ENCODE measurements at regions not wholly inside any gene's neighbourhood (a gene's known extent, or its start where the extent isn't known, plus 50 kb on each side); places are given as distances from the start of the nearest gene placed in this dataset.

GRCh38 chr6:145544041-145544440, 191.3 kb downstream of the EPM2A start:
- TF ChIP-seq CTCF (IDR thresholded peaks at IDR 0.05; ENCODE audit: low read depth, low read length): no peak
- no peak for DNase-seq (ENCODE audit: extremely low read depth, low read depth)

GRCh38 chr6:145544514-145544913, 190.8 kb downstream of the EPM2A start:
- DNase-seq (ENCODE audit: extremely low read depth, low read depth): no peak
- TF ChIP-seq CTCF (IDR thresholded peaks at IDR 0.05; ENCODE audit: low read depth, low read length): no peak

- no peak for TF ChIP-seq CTCF (IDR thresholded peaks at IDR 0.05; ENCODE audit: low read depth, low read length)
- DNase-seq (ENCODE audit: extremely low read depth, low read depth): no peak
Observed at GRCh38 chr6:145546265-145546664, 189.1 kb downstream of the EPM2A start.

GRCh38 chr6:145547594-145548335, 187.6 kb downstream of the EPM2A start:
- DNase-seq (ENCODE audit: extremely low read depth, low read depth): no peak
- no peak for TF ChIP-seq CTCF (IDR thresholded peaks at IDR 0.05; ENCODE audit: low read depth, low read length)

GRCh38 chr6:145548933-145549648, 186.2 kb downstream of the EPM2A start:
- no peak for DNase-seq (ENCODE audit: extremely low read depth, low read depth)
- no peak for TF ChIP-seq CTCF (IDR thresholded peaks at IDR 0.05; ENCODE audit: low read depth, low read length)

GRCh38 chr6:145551164-145551563, 184.2 kb downstream of the EPM2A start:
- no peak for DNase-seq (ENCODE audit: extremely low read depth, low read depth)
- no peak for TF ChIP-seq CTCF (IDR thresholded peaks at IDR 0.05; ENCODE audit: low read depth, low read length)

- no peak for TF ChIP-seq CTCF (IDR thresholded peaks at IDR 0.05; ENCODE audit: low read depth, low read length)
- DNase-seq (ENCODE audit: extremely low read depth, low read depth): no peak
Observed at GRCh38 chr6:145555084-145555483, 180.2 kb downstream of the EPM2A start.

Data from AG09319 (cell line).